Muscle layer of colon (tissue), 2 donors: ENCODE measurements at regions not wholly inside any gene's neighbourhood (a gene's known extent, or its start where the extent isn't known, plus 50 kb on each side); places are given as distances from the start of the nearest gene placed in this dataset.

Experiments used
- H3K27ac ChIP-seq: one replicate; pipeline ENCODE4 v1.7.0; 2013; ENCODE audit warnings: low read depth, mild to moderate bottlenecking, low read length, moderate library complexity
- H3K27me3 ChIP-seq, 2 donors: one replicate each; pipeline ENCODE4 v1.7.0; 2013; ENCODE audit warnings: low read length in 2 of 2, mild to moderate bottlenecking in 2 of 2; ENCODE audit not compliant: insufficient read depth in 2 of 2, control insufficient read depth in 1 of 2
- H3K36me3 ChIP-seq: one replicate; pipeline ENCODE4 v1.7.0; 2013; ENCODE audit warnings: mild to moderate bottlenecking, low read length; ENCODE audit not compliant: insufficient read depth
- H3K4me1 ChIP-seq: one replicate; pipeline ENCODE4 v1.7.0; 2013; ENCODE audit warnings: mild to moderate bottlenecking, low read length; ENCODE audit not compliant: insufficient read depth
- H3K4me3 ChIP-seq, 2 donors: one replicate each; pipeline ENCODE4 v1.7.0; 2013; ENCODE audit warnings: low read length in 2 of 2, low read depth in 1 of 2, mild to moderate bottlenecking in 1 of 2, moderate library complexity in 1 of 2
- H3K9ac ChIP-seq: one replicate; pipeline ENCODE4 v1.7.0; 2013; ENCODE audit warnings: low read length
- H3K9me3 ChIP-seq: one replicate; pipeline ENCODE4 v1.7.0; 2013; ENCODE audit warnings: mild to moderate bottlenecking, low read length
- donor health status: abdominal sarcoma.
- donor health status: Adenocarcinoma of cecum.

DNA sequence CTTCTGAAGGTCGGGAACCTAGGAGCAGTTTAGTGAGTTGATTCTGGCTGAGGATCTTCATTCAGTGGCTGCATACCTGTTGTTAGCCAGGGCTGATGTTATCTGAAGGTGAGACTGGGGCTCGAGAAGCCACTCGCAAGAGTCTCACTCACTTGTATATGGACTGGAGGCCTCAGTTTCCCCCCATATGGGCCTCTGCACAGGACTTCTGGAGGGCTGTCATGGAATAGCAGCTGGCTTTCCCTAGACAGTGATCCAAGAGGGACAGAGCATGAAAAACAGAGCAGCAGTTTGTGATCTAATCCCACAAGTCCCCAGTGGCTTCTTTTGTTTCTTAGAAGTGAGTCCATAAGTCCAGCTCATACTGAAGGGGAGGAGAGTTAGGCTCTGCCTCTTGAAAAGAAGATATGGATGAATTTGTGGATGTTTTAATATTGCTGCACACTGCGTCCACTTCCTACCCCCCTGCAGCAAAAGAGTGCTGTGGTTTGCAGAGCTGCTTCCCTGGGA lies 623.4 kb downstream of the CDH26 start:
- H3K27me3 ChIP-seq: no peaks in the 10 kb centered on the region
- H3K36me3 ChIP-seq: no peaks in the 10 kb centered on the region
- H3K4me1 ChIP-seq: no peaks in the 10 kb centered on the region
- H3K27ac ChIP-seq: no peak overlapping the region
- no peak overlapping the region for H3K9ac ChIP-seq
- no peak overlapping the region for H3K4me3 ChIP-seq
- H3K9me3 ChIP-seq: no peaks in the 10 kb centered on the region

DNA sequence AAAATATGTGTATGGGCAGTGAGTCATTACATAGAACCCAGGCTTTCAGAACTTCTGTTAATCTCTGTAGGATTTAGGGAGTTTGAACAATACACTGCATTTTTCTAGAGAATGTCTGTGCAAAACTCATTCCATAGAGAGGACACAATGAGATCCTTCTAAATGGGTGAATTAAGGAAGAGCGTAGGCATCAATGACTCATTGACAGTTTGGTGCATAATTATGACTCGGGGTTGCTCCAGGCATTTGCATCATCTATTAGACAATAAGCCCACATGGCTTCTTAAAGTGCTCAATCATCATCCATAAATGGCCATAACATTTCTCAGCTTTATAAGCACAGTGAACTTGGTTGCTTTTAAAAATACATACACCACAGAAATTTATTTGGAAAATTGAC lies 625.5 kb downstream of the CDH26 start:
- no peaks in the 10 kb centered on the region for H3K36me3 ChIP-seq
- no peak overlapping the region for H3K27ac ChIP-seq
- no peak overlapping the region for H3K4me3 ChIP-seq
- H3K9ac ChIP-seq: no peak overlapping the region
- H3K27me3 ChIP-seq: no peaks in the 10 kb centered on the region
- H3K9me3 ChIP-seq: no peaks in the 10 kb centered on the region
- H3K4me1 ChIP-seq: no peaks in the 10 kb centered on the region

GRCh38 chr20:60584221-60584620 lies 626.0 kb downstream of the CDH26 start:
- H3K36me3 ChIP-seq: no peaks in the 10 kb centered on the region

DNA sequence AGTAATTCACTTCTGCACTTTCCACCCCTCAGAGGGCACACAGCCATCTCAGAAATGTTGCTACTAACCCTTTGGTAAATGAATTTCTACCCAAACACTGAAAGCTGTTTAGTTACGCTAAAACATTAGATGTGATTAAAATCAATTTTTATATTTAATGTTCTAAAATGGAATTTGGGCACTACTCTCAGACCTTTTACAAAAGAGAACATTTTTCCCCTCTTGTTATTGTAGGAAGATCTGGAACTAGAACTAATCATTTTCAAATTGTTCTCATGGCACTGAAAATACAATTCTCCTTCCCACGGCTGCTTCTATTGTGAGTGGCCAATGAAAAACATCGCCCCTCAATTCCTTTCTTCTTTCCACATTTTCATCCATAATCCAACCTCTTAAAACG lies 627.4 kb downstream of the CDH26 start:
- H3K27me3 ChIP-seq: no peaks in the 10 kb centered on the region

More at GRCh38 chr20:60584221-60584620, 626.0 kb downstream of the CDH26 start:
- no peaks in the 10 kb centered on the region for H3K4me1 ChIP-seq
- H3K4me3 ChIP-seq: no peak overlapping the region
- no peaks in the 10 kb centered on the region for H3K9me3 ChIP-seq
- H3K27me3 ChIP-seq: no peaks in the 10 kb centered on the region
- no peak overlapping the region for H3K9ac ChIP-seq
- H3K27ac ChIP-seq: no peak overlapping the region

DNA sequence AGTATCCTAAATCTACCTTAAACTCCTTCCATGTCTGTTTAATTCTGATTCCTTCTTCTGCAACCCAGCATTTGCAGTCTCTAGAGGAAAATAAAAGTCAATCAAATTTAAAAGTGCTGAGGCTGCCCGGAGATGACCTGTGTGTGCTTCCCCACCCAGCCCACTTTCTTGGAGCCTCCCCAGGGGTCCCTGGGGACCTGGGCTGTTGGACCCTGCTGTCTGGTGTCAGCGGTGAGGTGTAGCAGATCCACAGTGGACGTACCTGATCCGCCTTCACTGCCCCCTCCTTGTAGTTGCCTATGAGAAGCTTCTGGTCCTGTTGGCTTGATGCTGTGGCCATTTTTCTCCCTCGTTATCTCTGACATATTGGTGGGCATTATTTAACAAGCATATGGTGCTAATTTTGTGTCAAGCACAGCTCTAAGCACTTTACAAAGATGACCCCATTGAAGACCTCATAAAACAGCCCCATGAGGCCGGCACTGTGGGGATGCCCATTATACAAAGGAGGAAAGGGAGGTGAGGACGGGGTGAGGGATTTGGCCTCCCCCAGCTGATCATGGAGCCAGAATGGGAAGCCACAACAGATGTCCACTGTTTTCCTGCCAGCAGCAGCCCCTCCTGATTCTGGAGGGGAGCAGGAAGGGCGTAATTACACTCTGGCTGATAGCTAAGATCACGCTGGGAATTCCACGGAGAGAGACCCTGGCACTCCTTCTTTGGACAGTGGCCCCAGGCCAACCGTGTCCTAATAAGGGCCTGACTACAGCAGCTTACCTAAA lies 628.2 kb downstream of the CDH26 start:
- no peaks in the 10 kb centered on the region for H3K4me1 ChIP-seq
- H3K27ac ChIP-seq: no peak overlapping the region
- no peaks in the 10 kb centered on the region for H3K9me3 ChIP-seq
- no peak overlapping the region for H3K4me3 ChIP-seq
- H3K9ac ChIP-seq: no peak overlapping the region
- no peaks in the 10 kb centered on the region for H3K36me3 ChIP-seq
- no peaks in the 10 kb centered on the region for H3K27me3 ChIP-seq

More for the DNA sequence above, 627.4 kb downstream of the CDH26 start:
- Histone ChIP-seq H3K9me3 (no peaks in the 10 kb centered on the region), H3K36me3 (no peaks in the 10 kb centered on the region), H3K27ac (no peak overlapping the region), H3K9ac (no peak overlapping the region), H3K4me1 (no peaks in the 10 kb centered on the region), H3K4me3 (no peak overlapping the region)

GRCh38 chr20:60587986-60588385 lies 629.8 kb downstream of the CDH26 start:
- Histone ChIP-seq H3K27ac (no peak overlapping the region), H3K36me3 (no peaks in the 10 kb centered on the region), H3K27me3 (no peaks in the 10 kb centered on the region), H3K4me1 (no peaks in the 10 kb centered on the region), H3K4me3 (no peak overlapping the region), H3K9ac (no peak overlapping the region), H3K9me3 (no peaks in the 10 kb centered on the region)

DNA sequence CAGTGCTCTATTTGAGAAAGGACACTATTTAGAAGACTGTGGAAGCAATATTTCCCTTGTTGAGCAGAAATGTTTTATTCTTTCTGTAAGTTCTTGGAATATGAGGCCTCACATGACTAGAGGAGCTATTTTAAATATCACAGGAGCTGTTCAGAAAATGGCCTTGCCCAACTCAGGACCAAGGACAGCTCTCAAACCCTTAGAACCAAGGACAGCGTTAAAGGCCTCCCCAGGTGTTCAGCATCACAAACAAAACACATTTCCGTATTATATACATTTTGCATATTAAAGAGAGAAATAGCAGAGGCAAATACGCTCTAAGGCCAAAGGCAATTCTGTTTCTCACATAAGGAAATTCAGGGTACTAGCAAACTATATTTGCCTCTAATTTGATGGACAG lies 631.4 kb downstream of the CDH26 start:
- Histone ChIP-seq H3K4me3 (no peak overlapping the region), H3K9me3 (no peaks in the 10 kb centered on the region), H3K27me3 (no peaks in the 10 kb centered on the region), H3K9ac (no peak overlapping the region), H3K4me1 (no peaks in the 10 kb centered on the region), H3K27ac (no peak overlapping the region), H3K36me3 (no peaks in the 10 kb centered on the region)

DNA sequence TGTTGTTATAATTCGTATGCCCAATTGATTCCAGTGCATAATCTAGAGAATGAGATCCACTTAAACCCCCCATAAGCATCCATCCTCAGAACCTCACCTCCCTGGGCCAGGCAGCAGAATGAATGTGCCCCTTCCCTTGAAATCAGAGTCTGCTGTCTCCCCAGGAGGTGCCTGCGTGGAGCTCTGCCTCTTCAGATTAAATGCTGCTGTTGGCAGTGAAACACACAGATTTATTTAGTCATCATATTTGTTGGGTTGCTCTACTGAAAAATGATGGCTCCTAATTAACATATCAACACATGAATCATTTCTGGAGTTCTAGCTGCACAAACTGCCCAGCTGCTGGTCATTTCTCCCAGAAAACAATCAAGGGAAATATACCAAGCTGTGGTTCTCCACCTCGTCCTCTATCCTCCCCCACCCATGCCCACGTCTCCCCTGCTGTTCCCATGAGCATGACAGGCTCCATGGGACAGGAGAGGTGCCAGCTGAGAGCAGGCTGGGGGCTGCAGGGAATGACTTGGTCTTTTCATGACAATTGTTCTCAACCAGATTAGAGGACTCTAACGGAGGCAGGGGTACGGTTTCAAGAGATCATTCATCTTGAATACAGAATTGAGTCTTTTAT lies 633.1 kb downstream of the CDH26 start:
- no peak overlapping the region for H3K9ac ChIP-seq
- no peaks in the 10 kb centered on the region for H3K27me3 ChIP-seq
- H3K27ac ChIP-seq: no peak overlapping the region
- no peaks in the 10 kb centered on the region for H3K9me3 ChIP-seq
- H3K4me3 ChIP-seq: no peak overlapping the region
- H3K36me3 ChIP-seq: no peaks in the 10 kb centered on the region
- H3K4me1 ChIP-seq: no peaks in the 10 kb centered on the region

DNA sequence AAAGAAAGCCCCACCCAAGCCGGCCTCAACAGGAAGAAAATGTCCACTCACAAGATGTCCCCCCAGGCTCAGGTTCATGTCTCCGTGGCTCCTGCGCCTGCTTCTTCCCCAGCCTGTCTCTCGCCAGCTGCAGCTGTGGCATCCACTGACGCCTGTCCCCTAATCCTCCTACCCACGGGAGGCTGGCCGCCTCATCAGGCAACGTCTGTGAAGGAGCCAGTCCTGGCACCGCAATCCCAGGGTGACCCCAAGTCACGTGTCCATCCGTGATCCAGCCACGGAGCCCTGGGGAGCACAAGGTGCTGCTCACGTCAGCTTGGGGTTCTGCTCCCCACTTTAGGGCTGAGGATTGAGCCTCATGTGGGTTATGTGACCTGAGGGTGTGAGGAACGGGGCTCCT lies 640.3 kb downstream of the CDH26 start:
- H3K27me3 ChIP-seq: no peaks in the 10 kb centered on the region

DNA sequence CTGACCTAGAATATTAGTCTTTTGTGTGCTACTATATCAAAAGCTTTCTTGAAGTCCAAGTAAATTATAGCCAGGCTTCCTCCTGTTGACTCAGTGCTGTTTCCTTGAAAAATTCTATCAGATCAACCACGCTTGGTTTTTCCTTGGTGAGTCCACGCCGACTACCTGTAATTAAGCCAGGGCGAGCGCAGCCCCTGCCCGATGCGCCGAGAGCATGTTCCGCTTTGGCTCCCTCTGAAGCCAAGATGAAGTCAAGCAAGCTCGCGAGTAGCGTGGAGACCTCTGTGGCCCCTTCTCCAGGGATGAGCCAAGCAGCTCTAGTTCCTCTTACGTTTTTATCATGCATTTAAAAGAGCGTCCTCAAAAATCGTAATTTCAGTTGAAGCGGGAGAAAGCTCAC lies 641.2 kb downstream of the CDH26 start:
- Histone ChIP-seq H3K4me1 (no peaks in the 10 kb centered on the region), H3K27ac (no peak overlapping the region), H3K27me3 (no peaks in the 10 kb centered on the region), H3K4me3 (no peak overlapping the region), H3K9me3 (no peaks in the 10 kb centered on the region), H3K36me3 (no peaks in the 10 kb centered on the region), H3K9ac (no peak overlapping the region)

More for the DNA sequence above, 640.3 kb downstream of the CDH26 start:
- Histone ChIP-seq H3K9ac (no peak overlapping the region), H3K27ac (no peak overlapping the region), H3K4me3 (no peak overlapping the region), H3K4me1 (no peaks in the 10 kb centered on the region), H3K36me3 (no peaks in the 10 kb centered on the region), H3K9me3 (no peaks in the 10 kb centered on the region)

DNA sequence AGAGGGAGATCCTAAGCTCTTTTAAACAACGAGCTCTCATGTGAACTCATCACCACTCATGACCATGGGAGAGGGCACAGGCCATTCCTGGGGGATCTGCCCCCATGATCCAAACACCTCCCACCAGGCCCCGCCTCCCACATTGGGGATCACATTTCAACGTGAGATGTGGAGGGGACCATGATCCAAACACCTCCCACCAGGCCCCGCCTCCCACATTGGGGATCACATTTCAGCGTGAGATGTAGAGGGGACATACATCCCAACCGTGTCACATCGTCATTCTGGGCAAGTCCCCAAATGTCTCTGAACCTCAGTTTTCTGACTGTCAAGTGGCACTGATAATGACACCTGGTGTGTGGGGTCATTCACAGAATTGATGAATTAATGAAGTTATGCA lies 641.8 kb downstream of the CDH26 start:
- no peak overlapping the region for H3K4me3 ChIP-seq
- H3K36me3 ChIP-seq: no peaks in the 10 kb centered on the region
- H3K27me3 ChIP-seq: no peaks in the 10 kb centered on the region
- no peak overlapping the region for H3K9ac ChIP-seq
- no peaks in the 10 kb centered on the region for H3K4me1 ChIP-seq
- no peak overlapping the region for H3K27ac ChIP-seq
- H3K9me3 ChIP-seq: no peaks in the 10 kb centered on the region

- Histone ChIP-seq H3K9ac (no peak overlapping the region), H3K4me3 (no peak overlapping the region), H3K27me3 (no peaks in the 10 kb centered on the region), H3K9me3 (no peaks in the 10 kb centered on the region), H3K27ac (no peak overlapping the region), H3K4me1 (no peaks in the 10 kb centered on the region), H3K36me3 (no peaks in the 10 kb centered on the region)
Observed at GRCh38 chr20:60624066-60624465, 628.0 kb upstream of the CDH4 start.
